Breast epithelium (tissue), 4 donors: ENCODE measurements at regions not wholly inside any gene's neighbourhood (a gene's known extent, or its start where the extent isn't known, plus 50 kb on each side); places are given as distances from the start of the nearest gene placed in this dataset.

Source experiments
- DNase-seq, 2 donors: peaks; one replicate each; pipeline ENCODE4 v3.0.0-alpha.2; 2019; ENCODE audit warnings: low spot score in 2 of 2
- H3K27ac ChIP-seq, 2 donors: fragments of 200-600 bp; sonication (generic) in 1 of 2; one replicate each; pipeline ENCODE4 v1.5.1; 2016 to 2019; ENCODE audit warnings: mild to moderate bottlenecking in 1 of 2
- H3K27me3 ChIP-seq, 2 donors: fragments of 200-600 bp; sonication (generic) in 1 of 2; one replicate each; pipeline versions ENCODE4 v1.5.1 to v1.6.0; 2017 to 2019; ENCODE audit warnings: control low read depth in 1 of 2, mild to moderate bottlenecking in 1 of 2
- H3K36me3 ChIP-seq: fragments of 200-600 bp; one replicate; pipeline ENCODE4 v1.5.1; 2019
- H3K4me1 ChIP-seq, 2 donors: fragments of 200-600 bp; sonication (generic); one replicate each; pipeline ENCODE4 v1.5.1; 2016 to 2019; ENCODE audit warnings: control low read depth in 1 of 2
- H3K4me3 ChIP-seq, 3 donors: fragments of 200-600 bp; sonication (generic); 1 replicate in 2 of 3; 2 replicates in 1 of 3; pipeline ENCODE4 v1.5.1; 2016 to 2019; ENCODE audit warnings: mild to moderate bottlenecking in 3 of 3, moderate library complexity in 2 of 3
- H3K9me3 ChIP-seq, 2 donors: fragments of 200-600 bp; sonication (generic) in 1 of 2; one replicate each; pipeline ENCODE4 v1.5.1; 2016 to 2019; ENCODE audit warnings: control low read depth in 1 of 2
- CTCF ChIP-seq, 3 donors: fragments of 450-650 bp; IDR thresholded peaks; one replicate each; pipeline ENCODE4 v1.5.1; 2016 to 2017; ENCODE audit warnings: antibody characterized with exemption in 3 of 3, mild to moderate bottlenecking in 3 of 3, moderate library complexity in 3 of 3
- POLR2A ChIP-seq: fragments of 450-650 bp; IDR thresholded peaks from one replicate; pipeline ENCODE4 v1.6.1; 2016; ENCODE audit warnings: antibody characterized with exemption, mild to moderate bottlenecking, moderate library complexity
- POLR2AphosphoS5 ChIP-seq, 3 donors: sonication (generic); formaldehyde crosslinking; IDR thresholded peaks; one replicate each; pipeline ENCODE4 v1.6.1; 2017; ENCODE audit warnings: antibody characterized with exemption in 3 of 3
- intact Hi-C: fragments of 100-400 bp; cut with DNase I; formaldehyde crosslinking; loops from one replicate; pipeline ENCODE4 v1.15.1; 2023; ENCODE audit warnings: low total_unique reads

DNA sequence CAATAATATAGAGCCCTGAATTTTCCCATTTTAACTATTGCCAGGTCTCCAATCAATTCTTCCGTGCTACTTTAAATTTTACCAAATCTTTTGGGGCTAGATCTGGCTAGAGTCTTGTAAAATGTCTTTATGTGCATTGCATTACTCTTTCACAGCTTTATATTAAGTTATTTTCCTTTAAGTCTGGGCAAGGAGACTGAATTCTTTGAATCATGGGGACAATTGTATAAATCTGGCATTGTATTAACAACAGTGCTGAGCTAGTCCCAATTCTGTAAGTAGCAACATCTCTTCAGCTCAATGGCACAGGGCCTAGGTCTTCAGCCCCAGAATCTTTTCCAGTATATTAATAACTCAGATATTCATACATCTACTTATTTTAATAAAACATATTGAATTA is 1080.4 kb upstream of the INTU start:
- Histone ChIP-seq H3K4me3 (no peak overlapping the region), H3K27me3 (no peaks in the 10 kb centered on the region), H3K9me3 (no peaks in the 10 kb centered on the region), H3K4me1 (no peaks in the 10 kb centered on the region), H3K27ac (no peak overlapping the region), H3K36me3 (no peaks in the 10 kb centered on the region)
- DNase-seq, result no peak
- TF ChIP-seq POLR2AphosphoS5 (IDR thresholded peaks at IDR 0.05) (no peak), CTCF (IDR thresholded peaks at IDR 0.05) (no peak), POLR2A (no peak)
- intact Hi-C loops, result no loop called here

DNA sequence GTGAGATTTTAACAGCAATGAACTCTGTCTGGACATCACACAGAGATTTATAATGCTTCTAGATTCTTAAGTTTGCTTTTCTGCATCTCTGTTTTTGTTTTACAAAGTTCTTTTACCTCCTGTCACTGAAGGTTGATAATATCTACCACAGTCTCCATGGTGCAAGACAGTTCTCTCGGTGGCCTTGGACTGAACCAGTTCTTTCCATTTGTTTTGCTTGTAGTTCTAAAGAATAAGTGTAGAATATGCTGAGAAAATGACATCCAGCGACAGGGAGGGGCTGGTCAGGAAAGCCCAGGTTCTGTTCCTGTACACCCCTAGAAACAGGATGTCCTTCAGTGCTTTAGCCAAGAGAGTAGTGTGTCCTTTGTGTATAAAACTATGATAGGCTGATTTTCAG is 1079.5 kb upstream of the INTU start:
- H3K4me1 ChIP-seq, result no peaks in the 10 kb centered on the region
- intact Hi-C loops, result no loop called here
- no peaks in the 10 kb centered on the region for H3K9me3 ChIP-seq
- H3K4me3 ChIP-seq, result no peak overlapping the region
- H3K36me3 ChIP-seq, result no peaks in the 10 kb centered on the region
- DNase-seq, result no peak
- TF ChIP-seq POLR2A (no peak), CTCF (IDR thresholded peaks at IDR 0.05) (no peak), POLR2AphosphoS5 (IDR thresholded peaks at IDR 0.05) (no peak)
- no peak overlapping the region for H3K27ac ChIP-seq
- H3K27me3 ChIP-seq, result no peaks in the 10 kb centered on the region

DNA sequence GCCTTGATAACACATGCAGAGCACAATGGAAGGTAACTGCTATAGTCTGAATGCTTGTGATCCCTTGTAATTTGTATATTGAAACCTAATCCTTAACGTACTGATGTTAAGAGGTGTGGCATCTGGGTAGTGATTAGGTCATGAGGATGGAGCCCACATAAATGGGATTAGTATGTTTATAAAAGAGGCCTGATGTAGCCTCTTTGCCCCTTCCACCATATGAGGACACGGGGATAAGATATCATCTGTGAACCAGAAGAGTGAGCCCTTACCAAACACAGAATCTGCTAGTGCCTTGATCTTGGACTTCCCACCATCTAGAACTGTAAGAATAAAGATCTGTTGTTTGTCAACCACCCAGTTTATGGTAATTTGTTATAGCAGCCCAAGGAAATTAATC is 1074.2 kb upstream of the INTU start:
- Histone ChIP-seq H3K4me3 (no peak overlapping the region), H3K4me1 (no peaks in the 10 kb centered on the region), H3K27ac (no peak overlapping the region), H3K36me3 (no peaks in the 10 kb centered on the region), H3K9me3 (no peaks in the 10 kb centered on the region), H3K27me3 (no peaks in the 10 kb centered on the region)
- TF ChIP-seq CTCF (IDR thresholded peaks at IDR 0.05) (no peak), POLR2AphosphoS5 (IDR thresholded peaks at IDR 0.05) (no peak), POLR2A (no peak)
- no peak for DNase-seq
- intact Hi-C loops, result no loop called here

DNA sequence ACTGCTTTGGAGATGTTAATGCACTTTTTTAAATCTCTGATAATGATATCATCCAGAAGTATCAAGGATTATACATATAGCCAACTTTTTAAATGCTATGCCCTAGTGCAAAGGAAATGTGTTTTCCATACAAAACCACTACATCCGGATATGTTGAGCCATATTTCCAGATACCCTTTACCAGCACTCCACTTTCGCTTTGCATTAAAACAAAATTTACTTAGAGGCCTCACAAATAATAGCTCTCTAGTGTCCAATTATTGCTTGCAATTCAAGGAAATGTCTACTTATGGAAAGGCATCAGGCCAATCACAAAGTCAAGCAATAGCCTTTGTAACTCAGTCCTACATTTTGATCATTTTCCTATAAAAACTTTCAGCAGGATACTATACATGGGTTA is 1072.8 kb upstream of the INTU start:
- Histone ChIP-seq H3K9me3 (no peaks in the 10 kb centered on the region), H3K27ac (no peak overlapping the region), H3K27me3 (no peaks in the 10 kb centered on the region), H3K4me3 (no peak overlapping the region), H3K36me3 (no peaks in the 10 kb centered on the region), H3K4me1 (no peaks in the 10 kb centered on the region)
- TF ChIP-seq CTCF (IDR thresholded peaks at IDR 0.05) (no peak), POLR2A (no peak)
- no peak for DNase-seq
- intact Hi-C loops, result no loop called here

DNA sequence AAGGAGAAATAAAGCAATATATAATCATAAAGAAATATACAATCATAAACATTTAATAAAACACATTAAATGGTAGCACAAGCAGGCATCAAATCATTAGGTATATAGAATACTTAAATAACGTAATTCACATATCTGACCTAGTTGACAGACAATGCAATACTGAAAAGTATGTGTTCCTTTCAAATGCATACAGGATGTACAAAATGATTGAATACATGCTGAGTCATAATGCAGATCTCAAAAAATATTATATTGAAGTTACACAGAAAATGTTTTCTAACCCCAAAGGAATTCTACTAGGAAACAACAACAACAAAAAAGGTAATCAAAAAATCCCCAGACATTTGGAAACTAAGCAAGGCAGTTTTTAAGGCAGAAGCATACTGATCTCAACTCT is 1072.0 kb upstream of the INTU start:
- no peak for DNase-seq
- Histone ChIP-seq H3K27me3 (no peaks in the 10 kb centered on the region), H3K27ac (no peak overlapping the region), H3K4me1 (no peaks in the 10 kb centered on the region), H3K36me3 (no peaks in the 10 kb centered on the region), H3K4me3 (no peak overlapping the region), H3K9me3 (no peaks in the 10 kb centered on the region)
- intact Hi-C loops, result no loop called here
- no peak for TF ChIP-seq POLR2A
- no peak for TF ChIP-seq POLR2AphosphoS5 (IDR thresholded peaks at IDR 0.05)
- no peak for TF ChIP-seq CTCF (IDR thresholded peaks at IDR 0.05)
